Heart right ventricle (tissue), 16 donors: ENCODE measurements at regions not wholly inside any gene's neighbourhood (a gene's known extent, or its start where the extent isn't known, plus 50 kb on each side); places are given as distances from the start of the nearest gene placed in this dataset.

ENCODE experiments used
- ATAC-seq, 8 donors: fragments of 200-7000 bp; cut with Tn5 transposase; one replicate each; pipeline ENCODE4 v1.9.1; 2020; ENCODE audit warnings: mild to moderate bottlenecking in 8 of 8, moderate library complexity in 8 of 8, moderate number of reproducible peaks in 1 of 8
- DNase-seq, 2 donors: peaks; one replicate each; pipeline ENCODE4 v3.0.0-alpha.2; 2020
- H3K27ac ChIP-seq, 10 donors: fragments of 200-600 bp; sonication (generic) in 2 of 10; one replicate each; pipeline versions ENCODE4 v1.5.0 to v1.8.0; 2020 to 2022; ENCODE audit warnings: mild to moderate bottlenecking in 3 of 10
- H3K27me3 ChIP-seq, 7 donors: fragments of 200-600 bp; one replicate each; pipeline ENCODE4 v1.8.0; 2021 to 2022; ENCODE audit warnings: mild to moderate bottlenecking in 2 of 7
- H3K36me3 ChIP-seq, 9 donors: fragments of 200-600 bp; sonication (generic) in 1 of 9; one replicate each; pipeline versions ENCODE4 v1.5.0 to v1.8.0; 2020 to 2022; ENCODE audit warnings: mild to moderate bottlenecking in 2 of 9
- H3K4me1 ChIP-seq, 9 donors: fragments of 200-600 bp; sonication (generic) in 1 of 9; one replicate each; pipeline versions ENCODE4 v1.5.0 to v1.8.0; 2020 to 2022; ENCODE audit warnings: mild to moderate bottlenecking in 4 of 9
- H3K4me3 ChIP-seq, 10 donors: fragments of 200-600 bp; sonication (generic) in 2 of 10; one replicate each; pipeline versions ENCODE4 v1.5.0 to v1.8.0; 2020 to 2022; ENCODE audit warnings: mild to moderate bottlenecking in 7 of 10, moderate library complexity in 2 of 10
- H3K9me3 ChIP-seq, 11 donors: fragments of 200-600 bp in 10 of 11; sonication (generic) in 2 of 11; one replicate each; pipeline versions ENCODE4 v1.5.0 to v1.8.0; 2013 to 2022; ENCODE audit warnings: mild to moderate bottlenecking in 2 of 11, control low read depth in 1 of 11, moderate library complexity in 1 of 11
- CTCF ChIP-seq, 9 donors: fragments of 200-600 bp; sonication (generic) in 2 of 9; IDR thresholded peaks; one replicate each; pipeline versions ENCODE4 v1.5.0 to v1.8.0; 2021 to 2022; ENCODE audit warnings: antibody characterized with exemption in 9 of 9, mild to moderate bottlenecking in 5 of 9, moderate library complexity in 1 of 9
- whole genome bisulfite sequencing, 2 donors: extraction: QIAGEN DNeasy Blood & Tissue Kit; methylation state at CpG; one replicate each; pipeline ENCODE4 v1.1.7; 2013; ENCODE audit warnings: inconsistent platforms in 1 of 2; 5-methylcytosine and 5-hydroxymethylcytosine counted together
- intact Hi-C, 10 donors: fragments of 100-400 bp; cut with DNase I; formaldehyde crosslinking; loops; one replicate each; pipeline versions ENCODE4 v1.11.1 to v1.14.2; 2022
- donor health status: Arrhythmogenic right ventricular cardiomyopathy.
- donor health status: ischemic (EF 13 %, LVEDD 7.1; RV severe dilation, severe dysfunction).
- donor health status: healthy with polysubstance abuse.
- donor health status: DM: no; HTN: yes; CAD: no.
- donor health status: DM: no; HTN: no; CAD: no.
- donor health status: ischemic (EF 25% LVEDD 6.9; RV normal size, moderate dysfunction).
- donor health status: ischemic (EF 25% LVEDD 5.7; RV mildly dilated, moderate dysfunction).
- donor health status: healthy.
- donor health status: DM: yes; HTN: yes; CAD: no.
- donor health status: Ischemic cardiomyopathy.
- donor health status: ischemic (EF 35%, LVEDD 5.7; RV mildly dilated, moderate dysfunction).
- donor health status: nonischemic (EF 11% LVEDD 7.7; RV severe dilation, severe dysfunction).
- donor health status: DM: yes; HTN: yes; CAD: no.
- donor health status: PGD.
- donor health status: ischemic (EF 29% LVEDD 5.4; RV normal size, mild dysfunction).
- donor health status: nonischemic (EF 23%, LVEDD 6.1; RV moderate dilation, normal function).

- peak in 1 of 9 donors; percentile 2 for TF ChIP-seq CTCF (IDR thresholded peaks at IDR 0.05)
- Histone ChIP-seq H3K4me3 (peak overlapping the region in 9 of 10 donors; percentile 17 to 52 (median 45)), H3K9me3 (no peaks in the 10 kb centered on the region), H3K27ac (peak overlapping the region in 5 of 10 donors; percentile 28 to 69 (median 52)), H3K36me3 (no peaks in the 10 kb centered on the region), H3K27me3 (peaks cover 46 to 99% (median 98%) of the 10 kb centered on the region in 7 donors), H3K4me1 (peaks cover 6 to 58% (median 27%) of the 10 kb centered on the region in 9 donors)
- 15 to 19% methylated on average over 22 of the region's 22 CpGs for WGBS, 2 donors
- intact Hi-C loops = loop anchor here in 2 of 10 donors (10.0 kb wide), 2 partner anchors 591 to 1299 kb away; partner anchors contain the start of genes HOXA3 (in 1 of the 2) and HOXA7 (in 1 of the 2)
- peak in 2 of 8 donors; percentile 1 to 3 for ATAC-seq
- DNase-seq = no peak
Observed at GRCh38 chr7:25855854-25856782, 295.9 kb upstream of the NFE2L3 start.

GRCh38 chr7:25857376-25858067 is 294.5 kb upstream of the NFE2L3 start:
- H3K4me3 ChIP-seq = peak overlapping the region in 9 of 10 donors; percentile 21 to 52 (median 45)
- peak overlapping the region in 1 of 10 donors; percentile 6 for H3K27ac ChIP-seq
- no peak for TF ChIP-seq CTCF (IDR thresholded peaks at IDR 0.05)
- 4 to 9% methylated on average over 21 of the region's 21 CpGs for WGBS, 2 donors
- no peaks in the 10 kb centered on the region for H3K9me3 ChIP-seq
- peaks cover 45 to 99% (median 98%) of the 10 kb centered on the region in 7 donors for H3K27me3 ChIP-seq
- H3K36me3 ChIP-seq = no peaks in the 10 kb centered on the region
- peaks cover 0 to 53% (median 16%) of the 10 kb centered on the region in 9 donors for H3K4me1 ChIP-seq
- intact Hi-C loops = loop anchor here in 2 of 10 donors (10.0 kb wide), 2 partner anchors 593 to 1297 kb away; partner anchors contain the start of genes HOXA3 (in 1 of the 2) and HOXA7 (in 1 of the 2)
- peak in 3 of 8 donors; percentile 2 to 3 (median 2) for ATAC-seq
- DNase-seq = no peak

- Histone ChIP-seq H3K36me3 (no peaks in the 10 kb centered on the region), H3K27ac (no peak overlapping the region), H3K27me3 (peaks cover 42 to 99% (median 98%) of the 10 kb centered on the region in 7 donors), H3K9me3 (no peaks in the 10 kb centered on the region), H3K4me3 (no peak overlapping the region), H3K4me1 (peaks cover 0 to 55% (median 18%) of the 10 kb centered on the region in 9 donors)
- ATAC-seq (no peak), DNase-seq (no peak)
- intact Hi-C loops = loop anchor here in 2 of 10 donors (10.0 kb wide), 2 partner anchors 593 to 1297 kb away; partner anchors contain the start of genes HOXA3 (in 1 of the 2) and HOXA7 (in 1 of the 2)
- TF ChIP-seq CTCF (IDR thresholded peaks at IDR 0.05) = no peak
- WGBS, 2 donors = 8 to 13% methylated on average over 9 of the region's 9 CpGs
Observed at GRCh38 chr7:25858200-25858524, 293.8 kb upstream of the NFE2L3 start.
